ENCODE measurements at regions not wholly inside any gene's neighbourhood (a gene's known extent, or its start where the extent isn't known, plus 50 kb on each side); places are given as distances from the start of the nearest gene placed in this dataset.

- Histone ChIP-seq H2AFZ (ENCODE audit: low read depth, low read length) (no peak overlapping the region), H3K4me1 (ENCODE audit: control insufficient read depth, insufficient read depth, low read depth, low read length) (peaks cover 4% of the 10 kb centered on the region), H3K23ac (ENCODE audit: low read length in 2 of 2) (no peak overlapping the region), H3K14ac (ENCODE audit: low read length in 2 of 2) (no peak overlapping the region), H2BK15ac (ENCODE audit: low read depth, poor library complexity, severe bottlenecking) (no peak overlapping the region), H2BK12ac (ENCODE audit: low read length in 2 of 2) (no peak overlapping the region), H3K27ac (ENCODE audit: low read length, poor library complexity, severe bottlenecking) (no peak overlapping the region), H4K91ac (ENCODE audit: low read length) (no peak overlapping the region), H3K4me2 (ENCODE audit: low read length, poor library complexity, severe bottlenecking) (no peak overlapping the region), H3K4ac (ENCODE audit: low read depth in 1 of 2, low read length in 2 of 2) (no peak overlapping the region), H3K79me1 (replicated peaks; ENCODE audit: low read length, poor library complexity, severe bottlenecking) (no peaks in the 10 kb centered on the region), H3K4me3 (ENCODE audit: insufficient read depth in 1 of 2, low read depth in 1 of 2, low read length in 2 of 2) (no peak overlapping the region), H4K8ac (ENCODE audit: low read length) (no peak overlapping the region), H3K27me3 (ENCODE audit: control insufficient read depth in 1 of 2, insufficient read depth in 1 of 2, low read length in 2 of 2) (peaks cover 0 to 6% of the 10 kb centered on the region in 2 experiments), H2AK5ac (ENCODE audit: low read length, severe bottlenecking) (no peak overlapping the region), H3K9ac (ENCODE audit: low read length) (no peak overlapping the region), H3K9me3 (ENCODE audit: control insufficient read depth, low read length) (no peaks in the 10 kb centered on the region), H2BK120ac (ENCODE audit: low read depth, low read length) (no peak overlapping the region), H3K18ac (ENCODE audit: low read depth in 1 of 2, low read length in 2 of 2) (peak overlapping the region in 1 of 2 experiments; percentile 24), H2BK5ac (ENCODE audit: low read depth, low read length, poor library complexity, severe bottlenecking) (no peak overlapping the region), H3K36me3 (ENCODE audit: control insufficient read depth in 1 of 2, insufficient read depth in 2 of 2, low read depth in 1 of 2, low read length in 2 of 2) (no peaks in the 10 kb centered on the region)
- 44% methylated on average over 5 of the region's 5 CpGs for WGBS
- peak; percentile 32 for DNase-seq
These were observed 425.2 kb downstream of the GADD45G start for GRCh38 chr9:90029996-90030395.

DNA sequence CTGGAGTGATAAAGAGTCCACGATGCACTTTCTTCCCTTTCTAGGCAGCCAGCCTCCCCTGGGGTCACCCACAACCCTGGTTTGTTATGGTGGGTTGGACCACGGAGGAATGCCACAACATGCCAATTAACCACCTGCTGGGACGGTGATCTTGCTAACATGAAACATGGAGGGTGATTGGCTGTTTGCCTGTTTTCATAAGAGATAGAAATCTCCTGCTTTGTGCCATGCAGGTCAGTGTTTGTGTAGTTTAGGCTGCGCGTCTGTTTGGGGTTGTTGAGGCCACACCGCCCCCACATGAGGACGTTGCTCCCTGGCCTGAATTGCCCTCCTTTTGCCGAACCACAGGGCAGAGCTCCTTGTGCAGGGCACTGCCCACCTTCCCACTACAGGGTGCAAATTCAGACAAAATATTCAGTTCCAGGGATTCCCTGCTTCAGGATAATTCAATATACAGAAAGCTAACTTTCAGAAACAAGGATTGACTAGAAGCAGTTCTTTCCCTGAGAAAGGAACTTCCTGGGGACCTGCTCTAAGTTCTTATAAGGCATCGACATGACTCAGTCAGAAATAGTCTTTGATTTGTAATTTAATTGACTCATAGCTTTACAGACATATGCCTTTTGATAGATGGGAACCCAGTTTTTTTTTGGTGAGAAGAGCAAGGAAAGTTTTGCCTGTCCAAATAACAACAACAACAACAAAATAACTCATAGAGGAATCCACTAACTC lies 427.6 kb downstream of the GADD45G start:
- Histone ChIP-seq H2BK12ac (ENCODE audit: low read length in 2 of 2) (no peak overlapping the region), H2AFZ (ENCODE audit: low read depth, low read length) (peak overlapping the region; percentile 49), H3K4me1 (ENCODE audit: control insufficient read depth, insufficient read depth, low read depth, low read length) (no peaks in the 10 kb centered on the region), H4K91ac (ENCODE audit: low read length) (no peak overlapping the region), H2BK5ac (ENCODE audit: low read depth, low read length, poor library complexity, severe bottlenecking) (no peak overlapping the region), H3K4me3 (ENCODE audit: insufficient read depth in 1 of 2, low read depth in 1 of 2, low read length in 2 of 2) (no peak overlapping the region), H3K14ac (ENCODE audit: low read length in 2 of 2) (peak overlapping the region in 1 of 2 experiments; percentile 23), H2AK5ac (ENCODE audit: low read length, severe bottlenecking) (no peak overlapping the region), H3K27ac (ENCODE audit: low read length, poor library complexity, severe bottlenecking) (no peak overlapping the region), H4K8ac (ENCODE audit: low read length) (no peak overlapping the region), H3K4ac (ENCODE audit: low read depth in 1 of 2, low read length in 2 of 2) (no peak overlapping the region), H3K4me2 (ENCODE audit: low read length, poor library complexity, severe bottlenecking) (no peak overlapping the region), H3K79me1 (replicated peaks; ENCODE audit: low read length, poor library complexity, severe bottlenecking) (no peaks in the 10 kb centered on the region), H3K27me3 (ENCODE audit: control insufficient read depth in 1 of 2, insufficient read depth in 1 of 2, low read length in 2 of 2) (peaks cover 0 to 10% of the 10 kb centered on the region in 2 experiments), H3K9me3 (ENCODE audit: control insufficient read depth, low read length) (no peaks in the 10 kb centered on the region), H2BK15ac (ENCODE audit: low read depth, poor library complexity, severe bottlenecking) (no peak overlapping the region), H3K18ac (ENCODE audit: low read depth in 1 of 2, low read length in 2 of 2) (no peak overlapping the region), H3K36me3 (ENCODE audit: control insufficient read depth in 1 of 2, insufficient read depth in 2 of 2, low read depth in 1 of 2, low read length in 2 of 2) (no peaks in the 10 kb centered on the region), H2BK120ac (ENCODE audit: low read depth, low read length) (no peak overlapping the region), H3K23ac (ENCODE audit: low read length in 2 of 2) (no peak overlapping the region), H3K9ac (ENCODE audit: low read length) (no peak overlapping the region)
- WGBS: 90% methylated on average over 8 of the region's 9 CpGs
- DNase-seq: no peak

DNA sequence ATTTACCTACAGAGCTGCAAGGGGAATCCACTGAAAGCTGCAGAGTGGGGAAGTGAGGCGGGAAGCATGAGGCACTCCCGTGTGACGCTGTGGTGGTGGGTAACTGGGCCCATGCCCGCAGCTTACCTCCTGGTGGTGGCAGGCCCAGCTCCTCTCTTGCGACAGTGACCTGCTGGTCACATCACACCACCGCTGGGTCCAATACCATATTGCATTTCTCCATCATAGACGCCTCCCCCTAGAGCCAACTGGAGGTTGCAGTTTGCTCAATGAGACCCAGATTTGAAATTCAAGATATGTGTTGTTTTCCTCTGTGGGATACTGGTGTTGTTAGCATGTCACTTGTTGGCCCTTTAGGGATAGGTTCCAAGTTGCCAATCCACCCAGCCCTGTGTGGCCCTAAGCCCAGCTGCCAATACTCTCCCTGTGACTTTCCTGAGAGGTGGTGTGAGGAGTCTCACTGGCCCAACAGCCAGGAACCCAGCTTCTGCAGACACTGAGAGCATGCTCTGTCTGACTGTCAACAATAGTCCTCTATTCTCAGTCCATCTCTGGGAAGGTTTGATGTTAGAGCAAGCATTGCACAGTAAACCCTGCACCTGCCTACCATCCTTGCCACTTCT lies 428.3 kb downstream of the GADD45G start:
- H2AFZ ChIP-seq (ENCODE audit: low read depth, low read length): no peak overlapping the region
- H4K8ac ChIP-seq (ENCODE audit: low read length): no peak overlapping the region
- H2AK5ac ChIP-seq (ENCODE audit: low read length, severe bottlenecking): no peak overlapping the region
- H3K36me3 ChIP-seq (ENCODE audit: control insufficient read depth in 1 of 2, insufficient read depth in 2 of 2, low read depth in 1 of 2, low read length in 2 of 2): no peaks in the 10 kb centered on the region
- H3K79me1 ChIP-seq (replicated peaks; ENCODE audit: low read length, poor library complexity, severe bottlenecking): no peaks in the 10 kb centered on the region
- H2BK120ac ChIP-seq (ENCODE audit: low read depth, low read length): no peak overlapping the region
- peak overlapping the region; percentile 21 for H4K91ac ChIP-seq (ENCODE audit: low read length)
- H3K23ac ChIP-seq (ENCODE audit: low read length in 2 of 2): no peak overlapping the region
- no peak overlapping the region for H2BK5ac ChIP-seq (ENCODE audit: low read depth, low read length, poor library complexity, severe bottlenecking)
- H3K18ac ChIP-seq (ENCODE audit: low read depth in 1 of 2, low read length in 2 of 2): peak overlapping the region in 1 of 2 experiments; percentile 11
- H3K9ac ChIP-seq (ENCODE audit: low read length): no peak overlapping the region
- no peak overlapping the region for H3K27ac ChIP-seq (ENCODE audit: low read length, poor library complexity, severe bottlenecking)
- no peaks in the 10 kb centered on the region for H3K4me1 ChIP-seq (ENCODE audit: control insufficient read depth, insufficient read depth, low read depth, low read length)
- 95% methylated on average over 6 of the region's 7 CpGs for WGBS
- H3K14ac ChIP-seq (ENCODE audit: low read length in 2 of 2): no peak overlapping the region
- no peak overlapping the region for H3K4me2 ChIP-seq (ENCODE audit: low read length, poor library complexity, severe bottlenecking)
- H3K9me3 ChIP-seq (ENCODE audit: control insufficient read depth, low read length): no peaks in the 10 kb centered on the region
- DNase-seq: no peak
- H3K4me3 ChIP-seq (ENCODE audit: insufficient read depth in 1 of 2, low read depth in 1 of 2, low read length in 2 of 2): no peak overlapping the region
- H2BK12ac ChIP-seq (ENCODE audit: low read length in 2 of 2): no peak overlapping the region
- no peak overlapping the region for H3K4ac ChIP-seq (ENCODE audit: low read depth in 1 of 2, low read length in 2 of 2)
- peaks cover 0 to 10% of the 10 kb centered on the region in 2 experiments for H3K27me3 ChIP-seq (ENCODE audit: control insufficient read depth in 1 of 2, insufficient read depth in 1 of 2, low read length in 2 of 2)
- H2BK15ac ChIP-seq (ENCODE audit: low read depth, poor library complexity, severe bottlenecking): no peak overlapping the region

GRCh38 chr9:90034071-90034470 lies 429.3 kb downstream of the GADD45G start:
- no peak overlapping the region for H3K18ac ChIP-seq (ENCODE audit: low read depth in 1 of 2, low read length in 2 of 2)
- H3K27me3 ChIP-seq (ENCODE audit: control insufficient read depth in 1 of 2, insufficient read depth in 1 of 2, low read length in 2 of 2): peaks cover 0 to 10% of the 10 kb centered on the region in 2 experiments
- no peaks in the 10 kb centered on the region for H3K79me1 ChIP-seq (replicated peaks; ENCODE audit: low read length, poor library complexity, severe bottlenecking)
- no peak overlapping the region for H3K4ac ChIP-seq (ENCODE audit: low read depth in 1 of 2, low read length in 2 of 2)
- WGBS: 72% methylated on average over 5 of the region's 5 CpGs
- no peak overlapping the region for H2BK15ac ChIP-seq (ENCODE audit: low read depth, poor library complexity, severe bottlenecking)
- H2AK5ac ChIP-seq (ENCODE audit: low read length, severe bottlenecking): no peak overlapping the region
- no peak overlapping the region for H3K9ac ChIP-seq (ENCODE audit: low read length)
- no peak overlapping the region for H2BK12ac ChIP-seq (ENCODE audit: low read length in 2 of 2)
- no peak overlapping the region for H4K8ac ChIP-seq (ENCODE audit: low read length)
- H2BK120ac ChIP-seq (ENCODE audit: low read depth, low read length): no peak overlapping the region
- no peak overlapping the region for H2BK5ac ChIP-seq (ENCODE audit: low read depth, low read length, poor library complexity, severe bottlenecking)
- H3K4me1 ChIP-seq (ENCODE audit: control insufficient read depth, insufficient read depth, low read depth, low read length): no peaks in the 10 kb centered on the region
- DNase-seq: no peak
- H3K14ac ChIP-seq (ENCODE audit: low read length in 2 of 2): no peak overlapping the region
- no peaks in the 10 kb centered on the region for H3K36me3 ChIP-seq (ENCODE audit: control insufficient read depth in 1 of 2, insufficient read depth in 2 of 2, low read depth in 1 of 2, low read length in 2 of 2)
- H3K9me3 ChIP-seq (ENCODE audit: control insufficient read depth, low read length): no peaks in the 10 kb centered on the region
- H3K23ac ChIP-seq (ENCODE audit: low read length in 2 of 2): no peak overlapping the region
- no peak overlapping the region for H3K4me3 ChIP-seq (ENCODE audit: insufficient read depth in 1 of 2, low read depth in 1 of 2, low read length in 2 of 2)
- no peak overlapping the region for H2AFZ ChIP-seq (ENCODE audit: low read depth, low read length)
- no peak overlapping the region for H3K27ac ChIP-seq (ENCODE audit: low read length, poor library complexity, severe bottlenecking)
- no peak overlapping the region for H3K4me2 ChIP-seq (ENCODE audit: low read length, poor library complexity, severe bottlenecking)
- no peak overlapping the region for H4K91ac ChIP-seq (ENCODE audit: low read length)
